NCI-H1694 treated with DMSO at 0.1 percent for 48 hours (cell line): ENCODE measurements at regions not wholly inside any gene's neighbourhood (a gene's known extent, or its start where the extent isn't known, plus 50 kb on each side); places are given as distances from the start of the nearest gene placed in this dataset.

Experiments
- DNase-seq: peaks from one replicate; lab custom pipeline; 2025; lab: John Stamatoyannopoulos, UW

DNA sequence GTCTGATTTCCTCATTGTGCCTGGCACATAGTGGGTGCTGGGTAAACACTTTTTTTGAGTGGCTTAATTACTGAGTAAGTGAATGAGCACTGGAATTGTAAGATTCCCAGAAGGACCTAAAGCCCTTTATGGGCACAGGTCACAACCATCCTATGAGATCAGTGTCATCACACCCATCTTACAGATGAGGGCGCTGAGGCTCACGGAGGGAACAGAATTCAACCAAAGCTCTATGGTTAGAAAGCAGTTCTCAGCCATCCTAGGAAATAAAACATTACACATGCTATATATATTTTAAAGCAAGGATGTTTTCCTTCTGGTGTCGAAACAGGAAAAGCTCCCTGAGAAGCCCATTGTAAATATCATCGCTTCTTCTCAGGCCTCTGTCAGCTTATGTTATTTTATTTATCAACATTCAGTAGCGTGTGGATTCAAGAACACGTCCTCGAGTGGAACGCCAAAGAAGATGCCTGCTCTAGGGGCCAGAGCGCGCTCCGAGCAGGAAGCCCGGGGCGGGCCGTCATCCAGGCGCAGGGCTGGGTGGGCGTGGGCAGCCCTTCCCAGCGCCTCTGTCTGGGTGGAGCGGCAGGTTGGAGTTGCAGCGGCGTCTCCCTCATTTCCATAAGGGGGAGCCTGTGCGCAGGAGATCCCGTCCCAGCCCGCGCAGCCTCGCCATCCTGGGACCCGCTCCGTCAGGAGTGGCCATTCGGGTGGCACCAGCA, 155.8 kb upstream of the SMIM23 start:
- peak; percentile 65 for DNase-seq

DNA sequence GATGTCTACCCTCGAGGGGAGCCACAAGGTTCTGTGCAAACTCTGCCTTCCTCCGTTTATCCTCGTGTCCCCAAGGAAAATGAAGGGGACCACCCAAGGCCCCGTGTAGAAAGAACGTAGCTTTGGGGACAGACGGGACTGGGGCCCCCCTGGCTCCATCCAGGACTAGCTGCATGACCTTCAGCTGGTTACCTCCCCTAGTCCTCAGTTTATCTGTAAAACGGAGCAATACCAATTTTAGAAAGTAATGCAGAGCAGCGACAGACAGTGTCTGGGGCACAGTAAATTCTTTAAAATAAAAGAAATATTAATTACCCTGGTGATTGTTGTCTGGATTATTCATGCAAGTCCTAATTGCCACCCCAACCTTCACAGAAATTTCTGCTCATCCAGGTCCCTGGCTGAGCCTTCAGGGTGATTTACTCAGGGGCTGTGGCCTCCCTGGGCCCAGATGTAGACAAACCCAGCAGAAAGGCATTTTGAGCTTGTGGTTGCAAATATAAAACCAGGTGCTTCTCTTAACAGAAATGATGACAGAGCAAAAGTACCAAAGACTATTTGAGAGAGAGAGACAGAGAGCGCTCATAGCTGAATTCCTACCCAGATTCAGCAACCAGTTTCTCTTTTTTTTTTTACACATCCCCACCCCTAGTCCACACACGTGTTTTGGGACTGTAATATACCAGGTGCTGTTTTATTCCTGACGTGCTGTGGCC, 155.1 kb upstream of the SMIM23 start:
- no peak for DNase-seq

DNA sequence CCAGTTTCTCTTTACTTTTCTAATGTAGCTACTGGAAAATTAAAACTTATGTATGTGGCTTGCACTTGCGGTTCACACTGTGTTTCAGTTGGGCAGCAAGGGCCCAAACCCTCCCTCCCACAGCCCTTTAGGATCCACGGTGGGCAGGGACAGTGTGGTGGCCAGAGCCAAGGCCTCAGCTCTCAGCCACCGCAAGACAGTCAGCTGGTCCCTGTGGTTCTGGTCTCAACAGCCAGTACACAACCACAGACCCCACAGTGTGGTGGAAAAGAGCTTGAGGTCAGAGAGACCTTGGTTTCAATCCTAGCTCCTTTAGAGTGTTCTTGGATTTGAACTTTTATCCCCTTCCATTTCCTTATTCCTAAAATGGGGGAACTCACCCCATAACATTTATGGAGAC, 153.0 kb upstream of the SMIM23 start:
- no peak for DNase-seq

DNA sequence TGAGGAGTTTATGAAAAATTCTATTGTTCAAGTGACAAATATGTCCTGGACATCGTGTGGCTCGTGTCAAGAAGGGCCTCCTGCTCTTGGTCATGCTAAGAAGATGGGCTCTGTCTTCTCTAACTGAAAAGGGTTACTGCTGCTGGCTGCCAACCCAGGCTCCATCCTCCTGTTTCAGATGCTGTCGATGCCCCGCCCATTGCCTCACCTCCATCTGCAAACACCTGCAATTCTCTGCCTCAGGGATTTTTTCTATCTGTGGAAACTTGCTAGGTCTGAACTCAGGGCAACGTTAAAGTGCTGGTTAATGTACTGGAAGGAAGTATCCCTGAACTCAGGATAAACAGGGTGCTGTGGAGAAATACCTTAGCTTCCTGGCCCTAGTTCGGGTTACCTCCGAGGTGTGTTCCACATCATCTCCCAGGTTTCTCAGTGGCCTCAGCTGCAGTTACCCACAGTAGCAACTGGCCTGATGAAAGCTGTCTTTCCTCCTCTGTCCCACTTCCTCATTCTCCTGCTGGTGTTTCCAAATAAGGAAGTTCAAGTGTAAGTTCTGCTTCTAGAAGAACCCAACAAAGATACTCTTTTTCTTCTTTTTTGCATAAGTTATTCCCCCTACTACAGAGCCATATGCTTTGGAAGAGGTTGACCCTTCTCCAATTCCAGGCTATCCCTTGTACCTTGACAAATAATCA, 151.7 kb upstream of the SMIM23 start:
- DNase-seq: no peak

DNA sequence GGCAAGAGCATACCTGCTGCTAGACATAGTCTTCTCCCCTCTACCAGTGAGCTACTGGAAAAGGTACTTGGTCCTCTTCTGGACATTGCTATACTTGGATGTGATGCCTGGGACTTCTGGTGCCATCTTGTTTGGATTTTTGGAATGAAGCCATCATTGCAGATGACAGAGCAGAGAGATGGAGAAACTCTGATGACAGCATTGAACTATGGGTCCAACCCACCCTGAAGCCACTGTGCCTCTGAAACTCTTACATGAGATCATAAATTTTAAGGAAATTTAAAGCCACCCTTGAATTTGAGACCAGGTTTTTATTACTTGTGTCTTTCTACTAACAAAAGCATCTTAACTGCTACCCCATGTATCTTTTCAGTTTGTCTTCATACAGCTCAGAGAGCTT, 151.1 kb upstream of the SMIM23 start:
- no peak for DNase-seq

- no peak for DNase-seq
Observed at GRCh38 chr5:171635028-171635427, 150.6 kb upstream of the SMIM23 start.

GRCh38 chr5:171635561-171636245, 149.9 kb upstream of the SMIM23 start:
- DNase-seq: no peak

GRCh38 chr5:171637811-171638210, 147.8 kb upstream of the SMIM23 start:
- no peak for DNase-seq

GRCh38 chr5:171639205-171639621, 146.4 kb upstream of the SMIM23 start:
- DNase-seq: no peak

DNA sequence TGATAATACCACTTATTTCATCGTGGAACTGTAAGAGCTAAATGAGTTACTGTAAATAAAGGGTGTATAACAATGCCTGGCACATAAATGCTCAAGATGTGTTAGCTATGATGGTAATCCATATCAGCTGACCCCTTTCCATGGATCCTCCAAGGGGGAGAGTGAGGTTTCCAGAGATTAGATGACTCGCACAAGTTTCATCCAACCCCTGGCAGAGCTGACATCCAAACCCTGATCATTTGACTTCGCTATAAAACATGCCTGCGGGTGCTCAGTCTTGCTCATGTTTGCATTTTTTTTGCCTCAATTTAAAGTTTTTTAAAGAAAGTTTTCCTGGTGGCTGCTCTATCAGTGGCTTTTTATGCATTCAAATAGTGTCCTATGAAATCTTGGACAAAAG, 145.7 kb upstream of the SMIM23 start:
- DNase-seq: no peak

DNA sequence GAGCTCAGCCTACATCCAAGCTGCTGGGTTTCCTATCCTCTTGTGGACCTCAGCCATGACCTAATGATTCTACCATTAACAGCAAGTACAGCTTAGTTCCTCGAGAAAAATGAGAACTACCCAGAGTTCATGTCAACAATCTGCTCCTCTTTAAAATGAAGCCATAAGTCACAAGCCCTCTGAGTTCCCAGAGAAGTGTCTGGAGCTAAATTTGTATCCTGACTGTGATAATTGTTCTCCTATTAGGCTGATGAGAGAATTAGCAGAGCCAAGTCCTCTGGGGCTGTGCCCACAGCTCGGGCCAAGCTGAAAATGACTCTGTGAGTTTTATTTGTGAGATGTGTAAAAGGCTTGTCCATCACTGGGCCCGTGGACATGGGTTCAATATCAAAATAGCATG, 145.1 kb upstream of the SMIM23 start:
- DNase-seq: no peak

DNA sequence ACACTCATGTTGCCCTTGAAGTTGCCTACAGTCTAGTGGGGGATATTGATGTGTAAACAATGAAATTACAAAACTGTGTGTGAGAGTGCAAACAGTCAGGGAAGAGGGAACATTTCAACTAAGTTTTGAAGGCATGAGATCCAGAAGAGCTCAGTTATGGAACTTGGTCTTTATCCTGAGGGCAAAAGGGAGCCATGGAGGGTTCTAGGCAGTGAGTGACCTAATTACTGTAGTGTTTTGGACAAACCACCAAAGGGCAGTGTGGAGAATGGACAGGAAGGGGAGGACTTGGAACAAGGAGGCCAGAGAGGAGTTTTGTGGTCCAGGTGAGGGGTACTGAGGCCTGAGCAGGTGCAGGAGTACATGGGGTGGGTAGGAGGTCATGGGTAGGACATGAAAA, 143.7 kb upstream of the SMIM23 start:
- no peak for DNase-seq

DNA sequence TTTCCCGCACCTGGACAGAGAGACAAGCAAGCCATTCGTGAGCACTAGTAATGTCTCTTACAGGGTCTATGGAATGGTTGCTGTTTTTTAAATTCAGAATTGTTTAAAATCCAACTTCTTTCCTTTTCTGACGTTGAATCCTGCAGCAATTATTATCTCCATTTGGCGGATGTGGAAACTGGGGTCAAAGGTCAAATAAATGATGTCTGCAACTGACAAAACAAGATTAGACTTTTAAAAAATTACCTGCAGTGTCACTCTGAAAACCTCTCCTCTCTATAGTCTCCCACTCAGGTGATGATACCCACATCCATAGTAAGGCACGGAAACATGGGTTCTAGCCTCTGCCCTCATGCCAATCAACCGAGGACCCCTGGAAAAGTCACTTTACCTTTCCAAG, 142.7 kb upstream of the SMIM23 start:
- no peak for DNase-seq

- peak; percentile 56 for DNase-seq
Observed at GRCh38 chr5:171644536-171644935, 141.1 kb upstream of the SMIM23 start.

GRCh38 chr5:171646102-171647042, 139.2 kb upstream of the SMIM23 start:
- DNase-seq: peak; percentile 33

- DNase-seq: peak; percentile 19
Observed at GRCh38 chr5:171647043-171647903, 138.3 kb upstream of the SMIM23 start.

DNA sequence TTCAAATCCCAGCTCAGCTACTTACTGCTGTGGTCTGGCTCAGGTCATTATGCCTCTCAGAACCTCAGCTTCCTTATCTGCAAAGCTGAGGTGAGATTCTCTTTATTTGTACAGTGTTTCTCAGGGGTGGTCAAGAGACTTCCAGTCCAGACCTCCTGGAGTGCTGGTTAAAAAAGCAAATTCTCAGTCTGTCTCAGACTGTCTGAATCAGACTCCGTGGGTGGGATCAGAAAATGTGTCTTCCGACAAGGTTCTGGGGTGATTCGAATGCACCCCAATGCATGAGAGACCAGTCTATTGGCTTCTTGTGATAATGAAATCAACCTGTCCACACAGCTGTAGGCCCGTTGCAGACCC, 137.7 kb upstream of the SMIM23 start:
- DNase-seq: no peak

DNA sequence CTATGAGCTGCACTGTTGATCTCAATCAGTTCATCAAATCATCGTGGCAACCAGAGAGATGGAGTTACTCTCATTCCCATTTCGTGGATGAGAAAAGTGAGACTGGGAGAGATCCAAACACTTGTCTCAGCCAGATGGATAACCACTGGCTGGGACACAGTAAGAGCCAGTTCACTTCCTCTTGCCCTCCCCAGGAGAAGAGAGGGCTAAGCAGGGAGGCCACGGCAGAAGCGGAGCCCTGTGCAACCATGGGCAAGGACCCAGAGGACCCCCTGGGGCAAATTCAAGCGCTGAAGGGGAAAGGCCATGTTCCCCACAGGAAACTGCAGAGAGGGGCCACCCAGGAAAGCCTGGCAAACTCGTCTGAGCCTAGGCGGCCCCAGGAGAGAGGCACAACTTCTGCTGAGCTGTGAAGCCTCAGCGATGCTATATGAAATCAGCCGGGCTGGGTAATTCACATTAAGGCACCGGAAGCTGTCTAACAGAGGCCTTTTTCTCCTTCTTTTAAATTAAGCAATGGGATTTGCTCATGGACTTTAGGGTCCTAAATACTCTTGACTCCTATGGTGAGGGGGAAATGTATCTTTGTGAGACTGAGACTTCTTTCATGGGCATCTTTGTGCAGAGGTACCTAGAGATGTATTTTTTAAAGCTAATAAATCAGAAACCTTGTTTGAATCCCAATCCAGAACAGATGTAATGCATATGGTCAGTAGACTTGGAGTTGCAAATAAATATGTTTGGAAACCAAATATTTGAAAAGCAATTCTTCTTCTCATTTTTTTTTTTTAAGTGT, 137.1 kb upstream of the SMIM23 start:
- no peak for DNase-seq

GRCh38 chr5:171649075-171649401, 136.6 kb upstream of the SMIM23 start:
- DNase-seq: no peak

DNA sequence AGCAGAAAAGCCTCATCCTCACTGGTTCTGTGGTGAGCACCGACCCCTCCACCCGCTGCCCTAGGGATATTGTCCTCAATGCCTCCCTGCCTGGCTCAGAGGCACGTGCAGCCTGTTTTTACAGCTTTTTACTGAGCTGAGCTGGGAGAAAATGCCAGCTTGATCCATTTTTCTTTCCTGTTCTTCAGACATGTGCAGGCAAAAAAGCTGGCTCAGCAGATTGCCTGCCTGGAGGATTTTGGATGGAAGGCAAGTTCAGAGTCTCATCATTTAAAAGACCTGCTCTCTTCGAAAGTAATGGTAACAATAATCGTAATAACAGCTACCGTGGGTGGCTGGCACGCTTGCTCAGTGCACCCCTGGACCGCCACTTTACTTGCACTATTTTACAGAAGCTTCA, 135.0 kb upstream of the SMIM23 start:
- no peak for DNase-seq
